ENCODE measurements at regions not wholly inside any gene's neighbourhood (a gene's known extent, or its start where the extent isn't known, plus 50 kb on each side); places are given as distances from the start of the nearest gene placed in this dataset.
A peak's percentile ranks its signal among the peaks of the same experiment; 100 is the strongest.

DNA sequence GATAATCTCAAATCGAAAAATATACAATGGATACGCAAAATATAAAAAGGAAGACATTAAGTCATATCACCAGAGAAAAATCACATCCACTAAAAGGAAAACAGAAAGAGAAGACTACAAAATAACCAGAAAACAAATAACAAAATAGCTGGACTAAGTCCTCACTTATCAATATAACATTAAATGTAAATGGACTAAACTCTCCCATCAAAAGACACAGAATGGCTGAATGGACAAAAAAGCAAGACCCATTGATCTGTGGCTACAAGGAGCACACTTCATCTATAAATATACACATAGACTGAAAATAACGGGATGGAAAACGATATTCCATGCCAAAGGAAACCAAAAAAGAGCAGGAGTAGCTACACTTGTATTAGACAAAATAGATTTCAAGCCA is 161.0 kb upstream of the PRKD1 start:
- no peak for DNase-seq (ENCODE audit: low read depth in 4 of 6, low spot score in 6 of 6)
- Histone ChIP-seq H3K9me3 (ENCODE audit: control insufficient read depth, insufficient read depth, low read length) (peaks cover 3% of the 10 kb centered on the region), H3K27ac (ENCODE audit: low read depth, low read length) (no peak overlapping the region), H3K27me3 (ENCODE audit: control insufficient read depth, insufficient read depth, low read length) (no peaks in the 10 kb centered on the region), H3K4me3 (ENCODE audit: low read depth, low read length) (no peak overlapping the region), H3K4me1 (ENCODE audit: control insufficient read depth, insufficient read depth, low read length) (no peaks in the 10 kb centered on the region), H3K36me3 (ENCODE audit: control insufficient read depth, insufficient read depth, low read length) (no peaks in the 10 kb centered on the region)
- no CpG with 5 or more reads among the region's 4 CpGs for WGBS (ENCODE audit: insufficient coverage)

DNA sequence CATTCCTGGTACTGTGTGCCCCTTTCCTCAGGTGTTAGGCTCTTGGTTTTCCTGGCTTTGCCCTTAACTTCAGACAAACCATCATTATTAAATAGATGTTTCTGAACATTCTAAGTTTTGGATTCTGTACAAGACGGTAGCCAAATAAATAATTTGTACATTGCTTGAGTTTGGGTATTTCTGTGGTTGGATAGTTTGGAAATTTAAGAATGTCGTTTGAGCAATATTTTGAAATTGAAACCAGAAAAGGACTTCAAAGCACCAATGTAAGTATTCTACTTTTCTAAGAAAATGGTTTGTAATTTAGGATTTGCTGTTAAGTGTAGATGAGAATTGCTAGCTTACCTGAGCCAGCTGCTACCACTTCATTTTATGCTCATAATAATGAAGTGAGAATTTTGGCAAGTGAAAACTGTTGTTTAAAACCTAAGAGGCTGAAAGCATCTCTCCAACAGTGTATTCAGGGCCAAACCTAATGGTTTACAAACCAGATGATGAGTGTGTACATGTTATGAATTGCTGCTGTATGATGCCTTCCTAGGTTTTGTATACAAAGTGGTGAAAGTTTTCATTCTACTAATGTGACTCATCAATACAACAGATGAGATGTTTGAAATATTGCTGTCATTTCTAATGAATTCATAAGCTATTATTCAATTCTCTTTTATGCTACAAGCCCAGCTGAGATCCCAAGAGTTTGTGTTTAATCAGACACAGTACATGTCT is 181.5 kb upstream of the PRKD1 start:
- no peaks in the 10 kb centered on the region for H3K9me3 ChIP-seq (ENCODE audit: control insufficient read depth, insufficient read depth, low read length)
- no peak overlapping the region for H3K4me3 ChIP-seq (ENCODE audit: low read depth, low read length)
- no peaks in the 10 kb centered on the region for H3K27me3 ChIP-seq (ENCODE audit: control insufficient read depth, insufficient read depth, low read length)
- no CpG with 5 or more reads among the region's 2 CpGs for WGBS (ENCODE audit: insufficient coverage)
- H3K27ac ChIP-seq (ENCODE audit: low read depth, low read length) = no peak overlapping the region
- DNase-seq (ENCODE audit: low read depth in 4 of 6, low spot score in 6 of 6) = no peak
- H3K36me3 ChIP-seq (ENCODE audit: control insufficient read depth, insufficient read depth, low read length) = no peaks in the 10 kb centered on the region
- H3K4me1 ChIP-seq (ENCODE audit: control insufficient read depth, insufficient read depth, low read length) = no peaks in the 10 kb centered on the region

DNA sequence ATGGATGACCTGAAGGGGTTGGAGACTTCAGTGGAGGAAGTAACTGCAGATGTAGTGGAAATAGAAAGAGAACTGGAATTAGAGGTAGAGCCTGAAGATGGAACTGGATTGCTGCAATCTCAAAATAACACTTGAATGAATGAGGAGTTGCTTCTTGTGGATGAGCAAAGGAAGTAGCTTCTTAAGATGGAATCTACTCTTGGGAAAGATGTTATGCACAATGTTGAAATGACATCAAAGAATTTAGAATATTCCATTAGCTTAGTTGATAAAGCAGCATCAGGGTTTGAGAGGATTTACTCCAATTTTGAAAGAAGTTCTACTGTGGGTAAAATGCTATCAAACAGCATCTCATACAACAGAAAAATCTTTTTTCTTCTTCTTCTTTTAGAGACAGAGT is 186.4 kb upstream of the PRKD1 start:
- Histone ChIP-seq H3K27me3 (ENCODE audit: control insufficient read depth, insufficient read depth, low read length) (no peaks in the 10 kb centered on the region), H3K4me3 (ENCODE audit: low read depth, low read length) (no peak overlapping the region), H3K9me3 (ENCODE audit: control insufficient read depth, insufficient read depth, low read length) (no peaks in the 10 kb centered on the region), H3K36me3 (ENCODE audit: control insufficient read depth, insufficient read depth, low read length) (no peaks in the 10 kb centered on the region), H3K27ac (ENCODE audit: low read depth, low read length) (no peak overlapping the region), H3K4me1 (ENCODE audit: control insufficient read depth, insufficient read depth, low read length) (no peaks in the 10 kb centered on the region)
- no peak for DNase-seq (ENCODE audit: low read depth in 4 of 6, low spot score in 6 of 6)

DNA sequence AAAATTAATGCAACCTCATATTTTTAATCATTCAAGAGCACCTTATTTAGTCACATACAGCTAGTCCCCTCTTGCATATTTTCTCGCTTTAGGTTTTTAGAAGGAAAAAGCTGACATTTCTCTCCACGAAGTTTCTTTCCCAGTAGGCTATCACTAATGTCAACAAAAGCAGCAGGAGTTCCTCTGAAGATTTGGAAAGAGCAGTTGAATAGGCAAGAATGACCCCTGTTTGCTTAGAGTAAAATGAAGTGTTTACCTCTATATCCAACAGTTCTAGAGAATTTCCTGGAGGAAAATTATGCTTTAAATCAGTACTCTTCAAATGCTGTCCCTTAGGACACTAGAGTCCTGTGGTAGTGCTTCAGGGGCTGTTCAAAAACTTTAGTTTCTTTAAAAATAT is 188.1 kb upstream of the PRKD1 start:
- peak in 1 of 6 donors; percentile 58 for DNase-seq (ENCODE audit: low read depth in 4 of 6, low spot score in 6 of 6)
- no peak overlapping the region for H3K27ac ChIP-seq (ENCODE audit: low read depth, low read length)
- H3K4me3 ChIP-seq (ENCODE audit: low read depth, low read length) = no peak overlapping the region
- no CpG with 5 or more reads among the region's 2 CpGs for WGBS (ENCODE audit: insufficient coverage)
- no peaks in the 10 kb centered on the region for H3K4me1 ChIP-seq (ENCODE audit: control insufficient read depth, insufficient read depth, low read length)
- no peaks in the 10 kb centered on the region for H3K9me3 ChIP-seq (ENCODE audit: control insufficient read depth, insufficient read depth, low read length)
- H3K36me3 ChIP-seq (ENCODE audit: control insufficient read depth, insufficient read depth, low read length) = no peaks in the 10 kb centered on the region
- H3K27me3 ChIP-seq (ENCODE audit: control insufficient read depth, insufficient read depth, low read length) = no peaks in the 10 kb centered on the region

DNA sequence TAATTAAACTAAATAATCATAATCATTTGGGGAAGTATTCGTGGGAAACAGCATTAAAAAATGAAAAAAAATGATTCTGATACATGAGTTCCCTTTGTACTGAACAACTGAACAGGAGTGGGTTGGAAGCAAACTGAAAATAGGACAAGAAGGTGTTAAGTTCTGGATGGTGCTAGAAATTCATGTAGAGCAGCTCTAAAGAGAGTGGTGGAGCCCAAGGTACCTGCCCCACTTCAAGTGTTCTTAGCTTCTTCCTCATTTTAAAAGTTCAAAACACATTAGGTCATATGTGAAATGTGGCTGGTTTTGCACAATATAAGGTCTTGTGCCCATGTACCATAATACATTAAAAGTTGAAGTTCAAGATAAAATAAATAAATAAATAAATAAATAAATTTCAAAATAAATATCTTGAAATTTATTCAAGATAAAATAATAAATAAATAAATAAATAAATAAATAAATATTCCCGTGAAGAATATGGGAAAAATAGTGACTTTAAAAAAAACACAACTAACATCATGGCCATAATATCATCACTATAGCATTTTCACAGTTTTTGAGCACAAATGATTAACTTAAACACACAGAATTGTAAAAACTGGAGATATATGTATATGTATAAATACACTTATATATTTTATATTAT is 191.5 kb upstream of the PRKD1 start:
- no peaks in the 10 kb centered on the region for H3K27me3 ChIP-seq (ENCODE audit: control insufficient read depth, insufficient read depth, low read length)
- H3K4me1 ChIP-seq (ENCODE audit: control insufficient read depth, insufficient read depth, low read length) = no peaks in the 10 kb centered on the region
- H3K9me3 ChIP-seq (ENCODE audit: control insufficient read depth, insufficient read depth, low read length) = no peaks in the 10 kb centered on the region
- no CpG with 5 or more reads among the region's 2 CpGs for WGBS (ENCODE audit: insufficient coverage)
- no peak overlapping the region for H3K27ac ChIP-seq (ENCODE audit: low read depth, low read length)
- no peak overlapping the region for H3K4me3 ChIP-seq (ENCODE audit: low read depth, low read length)
- no peak for DNase-seq (ENCODE audit: low read depth in 4 of 6, low spot score in 6 of 6)
- H3K36me3 ChIP-seq (ENCODE audit: control insufficient read depth, insufficient read depth, low read length) = no peaks in the 10 kb centered on the region

DNA sequence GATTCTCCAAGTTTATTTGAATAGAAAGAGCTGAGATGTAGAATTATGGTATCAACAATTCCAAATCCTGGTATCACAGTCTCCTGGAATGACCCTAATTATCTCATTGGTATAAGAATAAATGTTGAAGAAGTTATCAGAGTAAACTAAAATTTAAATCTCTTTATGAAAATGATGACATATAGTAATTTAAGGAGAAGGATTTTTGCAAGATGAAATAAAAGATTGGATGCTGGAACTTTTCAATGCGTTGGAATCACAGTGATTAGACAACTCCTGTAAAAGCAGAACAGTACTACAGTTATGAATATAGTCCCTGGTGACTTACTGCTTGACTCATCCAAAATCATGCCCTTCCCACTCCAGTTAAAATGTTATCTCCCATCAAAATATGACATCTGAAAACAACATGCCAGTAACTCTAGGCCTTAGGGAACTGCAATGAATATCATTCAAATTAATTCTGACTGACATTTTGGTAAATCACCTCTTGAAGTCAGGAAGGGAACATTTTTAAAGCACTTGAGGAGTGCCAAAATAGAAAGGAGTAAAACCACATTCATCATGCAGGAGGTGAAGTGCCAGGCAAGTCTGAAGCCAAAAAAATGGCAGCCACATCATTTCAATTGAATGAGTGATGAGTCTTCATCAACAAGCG is 197.8 kb upstream of the PRKD1 start:
- Histone ChIP-seq H3K9me3 (ENCODE audit: control insufficient read depth, insufficient read depth, low read length) (no peaks in the 10 kb centered on the region), H3K27me3 (ENCODE audit: control insufficient read depth, insufficient read depth, low read length) (no peaks in the 10 kb centered on the region), H3K27ac (ENCODE audit: low read depth, low read length) (no peak overlapping the region), H3K4me3 (ENCODE audit: low read depth, low read length) (no peak overlapping the region), H3K4me1 (ENCODE audit: control insufficient read depth, insufficient read depth, low read length) (peaks cover 3% of the 10 kb centered on the region), H3K36me3 (ENCODE audit: control insufficient read depth, insufficient read depth, low read length) (no peaks in the 10 kb centered on the region)
- DNase-seq (ENCODE audit: low read depth in 4 of 6, low spot score in 6 of 6) = peak in 1 of 6 donors; percentile 65
- WGBS (ENCODE audit: insufficient coverage) = no CpG with 5 or more reads among the region's 2 CpGs

DNA sequence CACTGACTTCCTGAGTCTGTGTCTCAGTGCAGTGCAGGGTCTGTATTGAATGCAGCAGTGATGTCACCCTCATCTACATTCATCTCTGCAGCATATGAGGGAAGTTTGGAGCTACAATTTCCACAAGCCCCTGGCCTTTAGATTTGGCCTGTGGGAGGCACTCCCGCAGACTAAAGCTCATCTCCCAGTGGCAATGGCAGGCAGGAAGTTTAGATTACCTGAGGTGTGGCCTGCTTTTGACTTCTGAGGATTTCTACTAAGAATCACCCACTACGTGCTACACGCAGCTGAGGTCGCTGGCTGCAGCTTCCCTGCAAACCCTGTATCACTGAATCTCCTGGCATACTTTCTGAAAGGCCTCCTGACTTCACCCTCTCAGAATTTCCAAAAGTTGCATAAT is 202.2 kb upstream of the PRKD1 start:
- Histone ChIP-seq H3K27me3 (ENCODE audit: control insufficient read depth, insufficient read depth, low read length) (no peaks in the 10 kb centered on the region), H3K4me1 (ENCODE audit: control insufficient read depth, insufficient read depth, low read length) (peaks cover 3% of the 10 kb centered on the region), H3K4me3 (ENCODE audit: low read depth, low read length) (no peak overlapping the region), H3K27ac (ENCODE audit: low read depth, low read length) (no peak overlapping the region), H3K36me3 (ENCODE audit: control insufficient read depth, insufficient read depth, low read length) (no peaks in the 10 kb centered on the region), H3K9me3 (ENCODE audit: control insufficient read depth, insufficient read depth, low read length) (no peaks in the 10 kb centered on the region)
- 59% methylated on average over 4 of the region's 4 CpGs for WGBS (ENCODE audit: insufficient coverage)
- peak in 2 of 6 donors; percentile 42 to 52 for DNase-seq (ENCODE audit: low read depth in 4 of 6, low spot score in 6 of 6)

DNA sequence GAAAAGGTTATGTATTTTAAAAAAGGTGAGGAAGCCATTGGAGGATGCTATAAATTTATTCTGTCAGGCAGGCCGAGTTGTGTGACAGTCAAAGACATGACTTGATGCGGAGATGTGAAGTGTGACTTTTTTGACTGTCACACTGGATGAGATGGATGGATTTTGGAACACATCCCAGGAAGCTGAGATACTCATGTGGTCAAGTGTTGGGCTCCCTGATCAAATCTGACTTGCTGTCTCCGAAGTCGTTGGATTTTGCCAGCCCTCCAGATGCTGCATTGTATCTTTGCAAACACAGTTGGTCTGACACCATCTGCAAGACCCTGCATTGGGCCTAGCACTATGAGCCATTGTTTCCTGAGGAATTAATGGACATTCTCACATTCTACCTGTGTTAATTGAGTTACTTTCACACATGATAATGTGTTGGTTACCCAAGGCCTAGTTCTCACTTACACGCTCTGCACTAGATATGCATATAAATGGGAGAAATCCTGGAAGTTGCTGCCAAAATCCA is 204.0 kb upstream of the PRKD1 start:
- peak in 2 of 6 donors; percentile 31 to 83 for DNase-seq (ENCODE audit: low read depth in 4 of 6, low spot score in 6 of 6)
- Histone ChIP-seq H3K27ac (ENCODE audit: low read depth, low read length) (no peak overlapping the region), H3K27me3 (ENCODE audit: control insufficient read depth, insufficient read depth, low read length) (no peaks in the 10 kb centered on the region), H3K9me3 (ENCODE audit: control insufficient read depth, insufficient read depth, low read length) (no peaks in the 10 kb centered on the region), H3K36me3 (ENCODE audit: control insufficient read depth, insufficient read depth, low read length) (no peaks in the 10 kb centered on the region), H3K4me1 (ENCODE audit: control insufficient read depth, insufficient read depth, low read length) (peaks cover 3% of the 10 kb centered on the region), H3K4me3 (ENCODE audit: low read depth, low read length) (no peak overlapping the region)
- WGBS (ENCODE audit: insufficient coverage) = 53% methylated on average over 4 of the region's 5 CpGs

DNA sequence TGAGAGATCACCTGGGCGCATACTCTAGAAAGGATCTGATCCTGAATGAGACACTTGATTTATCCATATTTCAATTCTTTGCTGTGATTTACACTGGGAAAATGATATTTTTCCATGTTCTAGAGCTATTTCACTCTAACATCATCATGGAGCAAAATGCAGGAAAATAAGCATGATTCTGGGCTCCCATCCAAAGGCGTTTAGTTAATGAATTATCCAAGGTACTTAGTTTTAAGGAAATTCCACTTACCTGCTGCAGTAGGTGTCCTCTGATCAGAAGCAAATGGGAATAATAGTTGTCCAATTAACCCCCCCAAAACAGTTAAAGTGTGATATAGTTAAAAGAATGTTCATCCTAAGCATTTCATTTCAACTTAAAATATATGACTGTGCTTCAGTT is 204.5 kb upstream of the PRKD1 start:
- peaks cover 3% of the 10 kb centered on the region for H3K4me1 ChIP-seq (ENCODE audit: control insufficient read depth, insufficient read depth, low read length)
- H3K27ac ChIP-seq (ENCODE audit: low read depth, low read length) = no peak overlapping the region
- no peaks in the 10 kb centered on the region for H3K27me3 ChIP-seq (ENCODE audit: control insufficient read depth, insufficient read depth, low read length)
- H3K9me3 ChIP-seq (ENCODE audit: control insufficient read depth, insufficient read depth, low read length) = no peaks in the 10 kb centered on the region
- peak in 1 of 6 donors; percentile 24 for DNase-seq (ENCODE audit: low read depth in 4 of 6, low spot score in 6 of 6)
- no peak overlapping the region for H3K4me3 ChIP-seq (ENCODE audit: low read depth, low read length)
- H3K36me3 ChIP-seq (ENCODE audit: control insufficient read depth, insufficient read depth, low read length) = no peaks in the 10 kb centered on the region
- no CpG with 5 or more reads among the region's 2 CpGs for WGBS (ENCODE audit: insufficient coverage)

Data from spinal cord (tissue), 9 donors.